Activated naive CD8-positive, alpha-beta T cell treated with anti-CD3 and anti-CD28 coated beads for 36 hours (primary cell): ENCODE measurements at regions not wholly inside any gene's neighbourhood (a gene's known extent, or its start where the extent isn't known, plus 50 kb on each side); places are given as distances from the start of the nearest gene placed in this dataset.

Experiments used
- DNase-seq: peaks from one replicate; pipeline ENCODE4 v3.0.0; 2021
- H3K27ac Mint-ChIP-seq: one replicate; pipeline ENCODE4 v1.8.0; 2022; ENCODE audit warnings: mild to moderate bottlenecking, moderate library complexity, mixed read lengths
- H3K27me3 Mint-ChIP-seq: one replicate; pipeline ENCODE4 v1.8.0; 2022; ENCODE audit warnings: mild to moderate bottlenecking, mixed read lengths
- H3K36me3 Mint-ChIP-seq: one replicate; pipeline ENCODE4 v1.8.0; 2021; ENCODE audit warnings: mild to moderate bottlenecking, mixed read lengths
- H3K4me1 Mint-ChIP-seq: one replicate; pipeline ENCODE4 v1.8.0; 2021; ENCODE audit warnings: mixed read lengths
- H3K4me3 Mint-ChIP-seq: one replicate; pipeline ENCODE4 v1.8.0; 2022; ENCODE audit warnings: mild to moderate bottlenecking, moderate library complexity, mixed read lengths
- H3K9me3 Mint-ChIP-seq: one replicate; pipeline ENCODE4 v1.8.0; 2022; ENCODE audit warnings: mixed read lengths

- H3K4me1 Mint-ChIP-seq, result no peaks in the 10 kb centered on the region
- peaks cover 60% of the 10 kb centered on the region for H3K27me3 Mint-ChIP-seq
- no peak for DNase-seq
- H3K9me3 Mint-ChIP-seq, result no peaks in the 10 kb centered on the region
- H3K27ac Mint-ChIP-seq, result no peak overlapping the region
- H3K4me3 Mint-ChIP-seq, result no peak overlapping the region
- H3K36me3 Mint-ChIP-seq, result no peaks in the 10 kb centered on the region
Observed at GRCh38 chr4:55736605-55737183, 82.9 kb upstream of the EXOC1L start.

DNA sequence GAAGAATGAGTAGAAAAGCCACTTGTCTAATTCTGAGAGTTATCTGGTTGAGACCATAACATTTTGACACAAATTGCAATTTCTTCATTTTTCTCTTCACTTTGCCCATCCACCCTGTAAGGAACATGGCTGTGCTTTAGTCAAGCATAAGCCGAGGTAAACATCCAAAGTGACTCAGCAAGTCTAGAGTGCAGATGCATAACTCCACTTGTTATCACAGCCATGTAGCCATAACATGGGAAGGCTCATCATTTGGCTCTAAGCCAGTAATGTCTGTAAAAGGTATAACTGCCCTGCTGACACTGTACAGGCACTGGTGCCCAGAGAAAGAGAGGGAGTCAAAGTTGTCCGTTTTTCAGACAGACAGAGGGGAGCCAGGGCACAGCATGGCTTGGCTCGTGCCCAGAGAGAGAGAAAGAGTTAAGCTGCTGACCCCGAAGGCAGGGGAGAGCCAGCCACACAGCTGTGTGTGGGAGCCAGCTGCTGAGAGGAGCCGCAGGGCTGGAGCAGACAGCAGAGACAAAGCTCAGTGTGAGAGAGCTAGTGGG is 76.9 kb upstream of the EXOC1L start:
- Mint-ChIP-seq H3K4me3 (no peak overlapping the region), H3K36me3 (no peaks in the 10 kb centered on the region), H3K4me1 (no peaks in the 10 kb centered on the region), H3K27me3 (peaks cover 28% of the 10 kb centered on the region), H3K27ac (no peak overlapping the region), H3K9me3 (no peaks in the 10 kb centered on the region)
- DNase-seq, result no peak

- H3K9me3 Mint-ChIP-seq, result no peaks in the 10 kb centered on the region
- no peaks in the 10 kb centered on the region for H3K4me1 Mint-ChIP-seq
- H3K27me3 Mint-ChIP-seq, result peaks cover 12% of the 10 kb centered on the region
- no peak overlapping the region for H3K27ac Mint-ChIP-seq
- DNase-seq, result no peak
- no peaks in the 10 kb centered on the region for H3K36me3 Mint-ChIP-seq
- H3K4me3 Mint-ChIP-seq, result no peak overlapping the region
Observed at GRCh38 chr4:55744369-55744768, 75.2 kb upstream of the EXOC1L start.

- Mint-ChIP-seq H3K36me3 (no peaks in the 10 kb centered on the region), H3K9me3 (no peaks in the 10 kb centered on the region), H3K27me3 (peaks cover 7% of the 10 kb centered on the region), H3K4me1 (no peaks in the 10 kb centered on the region), H3K27ac (no peak overlapping the region), H3K4me3 (no peak overlapping the region)
- DNase-seq, result no peak
Observed at GRCh38 chr4:55745014-55745413, 74.6 kb upstream of the EXOC1L start.

DNA sequence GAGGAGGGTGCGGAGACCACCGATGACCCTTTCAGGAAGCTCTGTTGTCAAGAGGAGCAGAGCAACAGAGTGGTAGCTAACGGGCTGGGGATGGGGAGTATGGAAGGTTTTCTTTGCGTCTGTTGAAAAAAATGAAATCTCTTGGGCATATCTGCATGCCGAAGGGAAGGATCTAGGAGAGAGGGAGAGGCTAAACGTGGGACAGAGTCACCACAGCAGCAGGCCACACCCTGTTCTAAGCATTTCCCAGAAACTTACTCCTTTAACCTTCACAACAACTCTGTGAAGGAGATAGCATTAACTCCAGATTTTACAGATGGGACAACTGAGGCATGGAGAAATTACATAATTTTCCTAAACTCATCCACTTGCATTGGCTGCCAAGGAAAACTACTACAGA is 71.8 kb upstream of the EXOC1L start:
- H3K27ac Mint-ChIP-seq, result no peak overlapping the region
- no peaks in the 10 kb centered on the region for H3K36me3 Mint-ChIP-seq
- no peak for DNase-seq
- no peaks in the 10 kb centered on the region for H3K27me3 Mint-ChIP-seq
- H3K4me3 Mint-ChIP-seq, result no peak overlapping the region
- H3K9me3 Mint-ChIP-seq, result no peaks in the 10 kb centered on the region
- no peaks in the 10 kb centered on the region for H3K4me1 Mint-ChIP-seq

GRCh38 chr4:55749666-55750065 is 69.9 kb upstream of the EXOC1L start:
- H3K4me1 Mint-ChIP-seq, result no peaks in the 10 kb centered on the region
- no peak overlapping the region for H3K27ac Mint-ChIP-seq
- no peak overlapping the region for H3K4me3 Mint-ChIP-seq
- no peaks in the 10 kb centered on the region for H3K9me3 Mint-ChIP-seq
- no peaks in the 10 kb centered on the region for H3K36me3 Mint-ChIP-seq
- no peaks in the 10 kb centered on the region for H3K27me3 Mint-ChIP-seq
- no peak for DNase-seq

DNA sequence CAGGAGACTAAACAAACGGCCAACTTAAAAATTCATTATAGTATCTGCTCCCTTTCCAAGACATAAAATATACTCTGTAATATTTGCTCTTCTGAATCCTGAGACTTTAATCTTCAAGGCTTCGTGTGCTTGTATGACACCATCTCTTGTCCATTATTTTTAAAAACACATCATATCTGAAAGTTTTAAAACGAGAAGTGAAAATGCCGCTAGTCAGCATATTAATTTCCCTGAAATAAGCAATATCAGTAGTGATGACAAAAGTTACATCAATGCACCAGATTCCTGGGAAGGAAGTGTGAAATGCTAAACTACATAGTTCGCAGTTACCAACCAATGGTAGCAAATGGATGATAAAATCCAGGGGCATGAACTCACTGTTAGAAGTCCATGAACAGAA is 66.8 kb upstream of the EXOC1L start:
- Mint-ChIP-seq H3K27ac (no peak overlapping the region), H3K36me3 (no peaks in the 10 kb centered on the region), H3K27me3 (no peaks in the 10 kb centered on the region), H3K9me3 (no peaks in the 10 kb centered on the region), H3K4me3 (no peak overlapping the region), H3K4me1 (no peaks in the 10 kb centered on the region)
- DNase-seq, result no peak

- no peak overlapping the region for H3K27ac Mint-ChIP-seq
Observed at GRCh38 chr4:55753856-55754255, 65.7 kb upstream of the EXOC1L start.

DNA sequence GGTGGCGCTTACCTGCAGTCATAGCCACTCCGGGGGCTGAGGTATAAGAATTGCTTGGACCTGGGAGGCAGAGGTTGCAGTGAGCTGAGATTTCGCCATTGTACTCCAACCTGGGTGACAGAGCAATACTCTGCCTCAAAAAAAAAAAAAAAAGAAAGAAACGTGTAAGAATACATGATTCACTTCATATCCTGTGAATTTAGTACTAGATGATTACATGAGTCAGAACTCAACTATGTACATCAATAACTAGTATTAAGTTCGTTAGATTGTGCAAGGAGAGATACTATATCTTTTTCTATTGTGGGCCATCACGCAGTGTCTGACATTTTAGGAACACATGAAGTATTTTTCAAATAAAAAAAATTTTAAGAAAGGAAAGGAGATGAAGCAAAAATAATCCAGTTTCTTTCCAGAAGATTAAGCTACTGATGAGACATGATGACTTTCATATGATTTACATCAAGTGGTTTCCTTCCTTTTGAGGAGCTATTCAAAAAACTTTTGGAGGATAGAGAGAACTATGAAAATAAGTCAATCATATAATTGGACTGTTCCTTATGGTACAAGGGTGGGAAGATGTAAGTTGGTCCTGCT is 64.7 kb upstream of the EXOC1L start:
- Mint-ChIP-seq H3K27me3 (no peaks in the 10 kb centered on the region), H3K4me1 (no peaks in the 10 kb centered on the region), H3K4me3 (no peak overlapping the region), H3K27ac (no peak overlapping the region), H3K9me3 (no peaks in the 10 kb centered on the region), H3K36me3 (no peaks in the 10 kb centered on the region)
- DNase-seq, result no peak

More at GRCh38 chr4:55753856-55754255, 65.7 kb upstream of the EXOC1L start:
- Mint-ChIP-seq H3K36me3 (no peaks in the 10 kb centered on the region), H3K9me3 (no peaks in the 10 kb centered on the region), H3K4me1 (no peaks in the 10 kb centered on the region), H3K4me3 (no peak overlapping the region), H3K27me3 (no peaks in the 10 kb centered on the region)
- DNase-seq, result no peak

DNA sequence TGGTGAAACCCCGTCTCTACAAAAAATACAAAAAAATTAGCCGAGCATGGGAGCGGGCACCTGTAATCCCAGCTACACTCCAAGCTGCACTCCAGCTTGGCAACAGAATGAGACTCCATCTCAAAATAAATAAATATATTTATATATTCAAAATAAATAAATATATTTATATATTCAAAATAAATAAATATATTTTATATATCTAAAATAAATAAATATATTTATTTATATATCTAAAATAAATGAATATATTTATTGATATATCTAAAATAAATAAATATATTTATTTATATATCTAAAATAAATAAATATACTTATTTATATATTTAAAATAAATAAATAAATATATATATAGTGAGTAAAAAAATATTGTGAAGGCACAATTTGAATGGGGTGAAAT is 63.4 kb upstream of the EXOC1L start:
- H3K27me3 Mint-ChIP-seq, result no peaks in the 10 kb centered on the region
- no peaks in the 10 kb centered on the region for H3K36me3 Mint-ChIP-seq
- no peaks in the 10 kb centered on the region for H3K4me1 Mint-ChIP-seq
- no peak overlapping the region for H3K4me3 Mint-ChIP-seq
- DNase-seq, result no peak
- H3K27ac Mint-ChIP-seq, result no peak overlapping the region
- H3K9me3 Mint-ChIP-seq, result no peaks in the 10 kb centered on the region

DNA sequence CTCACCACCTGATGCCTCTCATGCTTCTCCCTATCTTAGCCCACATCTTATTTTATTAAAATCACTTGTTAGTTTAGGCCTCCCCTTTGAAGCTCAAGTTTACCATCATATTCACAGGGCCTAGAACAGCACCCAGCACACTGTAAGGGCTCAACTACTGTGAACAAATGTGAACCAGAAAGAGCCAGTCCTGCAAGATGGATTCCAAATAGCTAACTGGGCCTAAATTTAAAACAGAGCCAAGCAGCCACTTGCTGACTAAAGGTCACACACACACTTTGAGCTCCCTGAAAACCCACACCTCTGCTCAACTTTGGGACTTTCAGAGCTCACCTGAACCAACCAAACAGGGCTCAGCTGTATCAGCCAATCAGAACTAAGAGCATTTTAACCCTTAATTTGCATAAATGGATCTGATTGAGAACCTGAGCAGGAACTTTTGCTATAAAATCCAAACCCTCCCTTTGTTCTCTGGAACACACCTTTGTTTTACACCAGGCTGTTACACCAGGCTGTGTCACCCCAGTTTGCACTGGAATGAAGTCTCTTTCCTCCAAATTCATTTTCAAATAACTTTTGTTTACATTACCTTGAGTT is 62.1 kb upstream of the EXOC1L start:
- Mint-ChIP-seq H3K4me3 (no peak overlapping the region), H3K4me1 (no peaks in the 10 kb centered on the region), H3K27ac (no peak overlapping the region), H3K27me3 (no peaks in the 10 kb centered on the region), H3K9me3 (no peaks in the 10 kb centered on the region), H3K36me3 (no peaks in the 10 kb centered on the region)
- no peak for DNase-seq

- no peak overlapping the region for H3K27ac Mint-ChIP-seq
- no peak for DNase-seq
- no peaks in the 10 kb centered on the region for H3K4me1 Mint-ChIP-seq
- H3K36me3 Mint-ChIP-seq, result no peaks in the 10 kb centered on the region
- no peaks in the 10 kb centered on the region for H3K9me3 Mint-ChIP-seq
- H3K4me3 Mint-ChIP-seq, result no peak overlapping the region
- no peaks in the 10 kb centered on the region for H3K27me3 Mint-ChIP-seq
Observed at GRCh38 chr4:55758066-55758465, 61.5 kb upstream of the EXOC1L start.

- Mint-ChIP-seq H3K9me3 (no peaks in the 10 kb centered on the region), H3K4me3 (no peak overlapping the region), H3K27ac (no peak overlapping the region), H3K4me1 (no peaks in the 10 kb centered on the region), H3K27me3 (no peaks in the 10 kb centered on the region), H3K36me3 (no peaks in the 10 kb centered on the region)
- no peak for DNase-seq
Observed at GRCh38 chr4:55758570-55758969, 61.0 kb upstream of the EXOC1L start.

GRCh38 chr4:55762819-55763218 is 56.8 kb upstream of the EXOC1L start:
- Mint-ChIP-seq H3K36me3 (no peaks in the 10 kb centered on the region), H3K4me1 (no peaks in the 10 kb centered on the region), H3K9me3 (no peaks in the 10 kb centered on the region), H3K27me3 (no peaks in the 10 kb centered on the region), H3K27ac (no peak overlapping the region), H3K4me3 (no peak overlapping the region)
- no peak for DNase-seq

GRCh38 chr4:55763996-55764395 is 55.6 kb upstream of the EXOC1L start:
- no peak overlapping the region for H3K27ac Mint-ChIP-seq
- H3K4me3 Mint-ChIP-seq, result no peak overlapping the region
- no peaks in the 10 kb centered on the region for H3K36me3 Mint-ChIP-seq
- H3K9me3 Mint-ChIP-seq, result no peaks in the 10 kb centered on the region
- no peak for DNase-seq
- no peaks in the 10 kb centered on the region for H3K4me1 Mint-ChIP-seq
- no peaks in the 10 kb centered on the region for H3K27me3 Mint-ChIP-seq

- no peaks in the 10 kb centered on the region for H3K4me1 Mint-ChIP-seq
- no peaks in the 10 kb centered on the region for H3K36me3 Mint-ChIP-seq
- DNase-seq, result no peak
- no peaks in the 10 kb centered on the region for H3K27me3 Mint-ChIP-seq
- H3K27ac Mint-ChIP-seq, result no peak overlapping the region
- no peaks in the 10 kb centered on the region for H3K9me3 Mint-ChIP-seq
- H3K4me3 Mint-ChIP-seq, result no peak overlapping the region
Observed at GRCh38 chr4:55765070-55765469, 54.5 kb upstream of the EXOC1L start.
